GM12891 (cell line): ENCODE measurements at regions not wholly inside any gene's neighbourhood (a gene's known extent, or its start where the extent isn't known, plus 50 kb on each side); places are given as distances from the start of the nearest gene placed in this dataset.

Experiments used
- PAX5 ChIP-seq: IDR thresholded peaks from 2 replicates; pipeline ENCODE4 v1.6.1; 2011; ENCODE audit warnings: low read length, moderate library complexity, mild to moderate bottlenecking; ENCODE audit not compliant: insufficient read depth, severe bottlenecking
- POLR2A ChIP-seq: IDR thresholded peaks from 2 replicates; pipeline ENCODE4 v1.6.1; 2011; ENCODE audit warnings: low read depth, low read length, control low read depth
- POLR2AphosphoS5 ChIP-seq: IDR thresholded peaks from 2 replicates; pipeline ENCODE4 v1.6.1; 2011; ENCODE audit warnings: low read depth, low read length, control low read depth
- POU2F2 ChIP-seq: IDR thresholded peaks from 2 replicates; pipeline ENCODE4 v1.6.1; 2011; ENCODE audit warnings: low read depth, mild to moderate bottlenecking, control low read depth, low read length, moderate library complexity
- SPI1 ChIP-seq: IDR thresholded peaks from 2 replicates; pipeline ENCODE4 v1.6.1; 2011; ENCODE audit warnings: low read depth, low read length, control low read depth
- TAF1 ChIP-seq: IDR thresholded peaks from 2 replicates; pipeline ENCODE4 v1.6.1; 2011; ENCODE audit warnings: low read depth, low read length, control low read depth

DNA sequence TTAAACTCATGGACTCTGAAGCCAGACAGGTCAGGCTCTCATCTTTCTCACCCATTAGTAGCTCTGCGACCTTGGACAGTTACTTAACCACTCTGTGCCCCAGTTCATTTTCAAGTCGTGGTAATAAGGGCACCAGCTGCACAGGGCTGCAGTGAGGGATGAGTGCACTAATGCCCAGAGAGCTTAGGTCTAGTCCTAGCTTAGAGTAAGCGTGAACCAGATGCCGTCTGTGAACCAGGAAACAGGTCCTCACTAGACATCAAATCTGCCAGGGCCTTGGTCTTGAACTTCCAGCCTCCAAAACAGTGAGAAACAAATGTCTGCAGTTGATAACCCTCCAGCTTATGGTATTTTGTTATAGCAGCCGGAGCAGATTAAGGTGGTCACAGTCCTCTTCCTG, 222.4 kb upstream of the PFKP start:
- TF ChIP-seq TAF1: no peak
- no peak for TF ChIP-seq POLR2A
- TF ChIP-seq POLR2AphosphoS5: no peak
- TF ChIP-seq SPI1: no peak
- TF ChIP-seq PAX5: no peak
- TF ChIP-seq POU2F2: no peak
